GM10266 (cell line): ENCODE measurements at regions not wholly inside any gene's neighbourhood (a gene's known extent, or its start where the extent isn't known, plus 50 kb on each side); places are given as distances from the start of the nearest gene placed in this dataset.

Experiments used
- DNase-seq: peaks from one replicate; pipeline ENCODE4 v3.0.0; 2012; ENCODE audit errors: extremely low spot score
- TF ChIP-seq, protein P1 (sequence below): IDR thresholded peaks from 2 replicates; pipeline ENCODE4 v1.5.1; 2012; ENCODE audit warnings: mild to moderate bottlenecking, low read depth; ENCODE audit not compliant: control insufficient read depth, insufficient read depth; ENCODE audit errors: missing control alignments

- TF ChIP-seq, protein P1, sequence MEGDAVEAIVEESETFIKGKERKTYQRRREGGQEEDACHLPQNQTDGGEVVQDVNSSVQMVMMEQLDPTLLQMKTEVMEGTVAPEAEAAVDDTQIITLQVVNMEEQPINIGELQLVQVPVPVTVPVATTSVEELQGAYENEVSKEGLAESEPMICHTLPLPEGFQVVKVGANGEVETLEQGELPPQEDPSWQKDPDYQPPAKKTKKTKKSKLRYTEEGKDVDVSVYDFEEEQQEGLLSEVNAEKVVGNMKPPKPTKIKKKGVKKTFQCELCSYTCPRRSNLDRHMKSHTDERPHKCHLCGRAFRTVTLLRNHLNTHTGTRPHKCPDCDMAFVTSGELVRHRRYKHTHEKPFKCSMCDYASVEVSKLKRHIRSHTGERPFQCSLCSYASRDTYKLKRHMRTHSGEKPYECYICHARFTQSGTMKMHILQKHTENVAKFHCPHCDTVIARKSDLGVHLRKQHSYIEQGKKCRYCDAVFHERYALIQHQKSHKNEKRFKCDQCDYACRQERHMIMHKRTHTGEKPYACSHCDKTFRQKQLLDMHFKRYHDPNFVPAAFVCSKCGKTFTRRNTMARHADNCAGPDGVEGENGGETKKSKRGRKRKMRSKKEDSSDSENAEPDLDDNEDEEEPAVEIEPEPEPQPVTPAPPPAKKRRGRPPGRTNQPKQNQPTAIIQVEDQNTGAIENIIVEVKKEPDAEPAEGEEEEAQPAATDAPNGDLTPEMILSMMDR: no peak
- peak; percentile 7 for DNase-seq
Observed at GRCh38 chr4:81905971-81906370, 434.3 kb upstream of the RASGEF1B start.

GRCh38 chr4:81904121-81904520 is 432.4 kb upstream of the RASGEF1B start:
- DNase-seq: no peak
- TF ChIP-seq, protein P1: no peak

DNA sequence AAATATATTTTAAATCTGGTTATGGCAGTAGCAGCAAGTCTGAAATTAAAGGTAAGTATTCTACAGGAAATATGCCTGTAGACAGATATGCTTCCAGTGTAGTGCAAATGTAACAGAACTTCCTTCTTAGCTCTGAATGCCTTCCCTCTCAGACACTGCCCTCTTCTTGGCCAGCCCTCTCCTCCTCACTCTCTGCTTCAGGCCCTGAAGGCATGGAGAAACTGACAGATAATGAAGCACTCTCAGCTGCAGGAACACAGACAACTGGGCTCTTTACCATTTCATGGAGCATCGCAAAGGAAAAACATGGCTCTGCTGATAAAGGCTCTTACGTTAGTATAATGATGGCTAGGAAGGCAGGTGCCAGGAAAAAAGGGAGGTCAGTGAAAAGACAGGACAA is 431.5 kb upstream of the RASGEF1B start:
- DNase-seq: no peak
- TF ChIP-seq, protein P1: no peak

DNA sequence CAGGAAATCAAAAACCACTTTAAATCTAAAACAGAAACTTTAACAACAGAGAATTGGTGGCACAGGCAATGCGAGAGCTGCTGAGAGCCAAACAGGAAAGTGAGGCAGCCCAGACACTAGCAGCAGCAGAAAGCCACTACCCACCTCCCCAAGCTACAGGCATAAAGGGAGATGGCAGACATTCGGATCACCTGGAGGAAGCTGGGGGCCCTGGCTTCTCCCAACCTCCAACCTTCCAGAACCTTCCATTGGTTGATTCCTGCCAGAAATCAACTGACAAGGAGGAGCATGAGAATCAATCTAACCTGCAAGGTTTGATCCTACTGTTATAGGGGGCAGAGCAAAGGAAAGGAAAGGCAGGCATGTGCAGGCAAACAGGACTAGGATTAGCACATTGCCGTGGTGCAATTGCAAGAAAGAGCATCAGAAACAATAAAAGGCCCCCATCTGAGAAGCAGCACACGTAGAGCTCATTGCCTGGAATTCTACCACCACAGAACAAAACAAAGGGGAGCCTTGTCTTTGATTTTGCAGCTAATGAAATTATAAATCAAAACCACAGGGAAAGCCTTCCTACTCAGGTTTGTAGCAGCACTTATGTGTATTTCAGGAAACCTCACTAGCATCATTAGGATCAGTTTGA is 427.3 kb upstream of the RASGEF1B start:
- TF ChIP-seq, protein P1: no peak
- DNase-seq: no peak

DNA sequence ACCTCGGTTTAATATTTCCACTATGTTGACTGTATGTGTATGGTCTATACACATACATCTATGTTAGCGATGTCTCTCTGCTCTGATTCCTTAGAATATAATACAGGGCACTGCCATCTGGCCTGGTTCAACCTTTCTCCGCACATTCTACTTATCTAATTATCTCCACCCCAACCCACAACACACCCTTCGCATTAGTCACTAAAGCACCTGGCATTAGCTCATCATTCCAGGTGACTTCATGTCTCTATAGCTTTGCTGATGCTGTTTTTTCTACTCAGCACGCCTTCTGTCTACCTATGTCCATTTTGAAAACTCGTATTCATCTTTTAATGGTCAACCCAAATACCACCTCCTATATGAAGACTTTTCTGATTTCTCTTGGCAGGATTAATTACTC is 425.2 kb upstream of the RASGEF1B start:
- no peak for DNase-seq
- TF ChIP-seq, protein P1: no peak

GRCh38 chr4:81891005-81891996 is 419.6 kb upstream of the RASGEF1B start:
- no peak for DNase-seq
- TF ChIP-seq, protein P1: no peak

- TF ChIP-seq, protein P1: no peak
- no peak for DNase-seq
Observed at GRCh38 chr4:81884986-81885385, 413.3 kb upstream of the RASGEF1B start.
